H1 (cell line): ENCODE measurements at regions not wholly inside any gene's neighbourhood (a gene's known extent, or its start where the extent isn't known, plus 50 kb on each side); places are given as distances from the start of the nearest gene placed in this dataset.

Source experiments
- CTCF ChIA-PET: fragments of 300-600 bp; sonication (Branson Sonifier 250); formaldehyde crosslinking; loops from one replicate; lab custom pipeline; 2021; ENCODE audit not compliant: partially characterized antibody; lab: Charles Lee
- POLR2A ChIA-PET: fragments of 300-600 bp; sonication (Branson Sonifier 250); formaldehyde crosslinking; loops from one replicate; lab custom pipeline; 2021; ENCODE audit warnings: inconsistent platforms; ENCODE audit not compliant: partially characterized antibody; lab: Charles Lee
- DNase-seq, 2 experiments: peaks; one replicate each; pipeline versions ENCODE4 v3.0.0 to v3.0.0-alpha.2; 2010 to 2022; ENCODE audit warnings: low spot score in 2 of 2, low read depth in 1 of 2, mixed read lengths in 1 of 2
- FAIRE-seq: peaks from 2 replicates; lab custom pipeline; 2011; peaks lifted over from hg19 to GRCh38; lab: Jason Lieb, UNC
- H2AFZ ChIP-seq: 2 replicates; pipeline ENCODE4 v1.8.1; 2012; ENCODE audit warnings: low read length, inconsistent platforms
- H2AK5ac ChIP-seq: 2 replicates; pipeline ENCODE4 v1.6.1; 2013; ENCODE audit warnings: low read depth, low read length
- H2BK120ac ChIP-seq: replicated peaks from 2 replicates; pipeline ENCODE3; 2013; ENCODE audit warnings: low read depth, low read length, inconsistent platforms
- H2BK12ac ChIP-seq: 2 replicates; pipeline ENCODE4 v1.6.1; 2013; ENCODE audit warnings: low read depth, low read length
- H2BK15ac ChIP-seq: 2 replicates; pipeline ENCODE4 v1.6.1; 2013; ENCODE audit warnings: low read length
- H2BK20ac ChIP-seq: 2 replicates; pipeline ENCODE4 v1.6.1; 2013; ENCODE audit warnings: low read length
- H2BK5ac ChIP-seq: 2 replicates; pipeline ENCODE4 v1.6.1; 2013; ENCODE audit warnings: low read depth, low read length
- H3K14ac ChIP-seq: 2 replicates; pipeline ENCODE4 v1.6.1; 2013; ENCODE audit warnings: inconsistent platforms; ENCODE audit not compliant: insufficient read length
- H3K18ac ChIP-seq: 2 replicates; pipeline ENCODE4 v1.6.1; 2013; ENCODE audit warnings: low read length; ENCODE audit errors: extremely low read depth
- H3K23ac ChIP-seq: 2 replicates; pipeline ENCODE4 v1.6.1; 2013; ENCODE audit warnings: inconsistent platforms; ENCODE audit not compliant: insufficient read length
- H3K23me2 ChIP-seq: 2 replicates; pipeline ENCODE4 v1.6.1; 2013; ENCODE audit warnings: low read depth, low read length
- H3K27ac ChIP-seq: 2 replicates; pipeline ENCODE4 v1.6.1; 2011; ENCODE audit warnings: low read depth, low read length, inconsistent platforms
- H3K27me3 ChIP-seq, 4 experiments: replicated peaks in 1 of 4; 1 replicate in 1 of 4; 2 replicates in 3 of 4; pipeline versions ENCODE4 v1.6.1 to v1.8.1; 2011 to 2013; ENCODE audit warnings: low read length in 3 of 4, mild to moderate bottlenecking in 3 of 4, inconsistent platforms in 2 of 4, mixed read lengths in 2 of 4, moderate library complexity in 1 of 4; ENCODE audit not compliant: control insufficient read depth in 3 of 4, insufficient read depth in 3 of 4; ENCODE audit errors: extremely low read depth in 1 of 4
- H3K36me3 ChIP-seq, 4 experiments: 2 replicates each; pipeline versions ENCODE4 v1.6.1 to v1.8.1; 2011 to 2013; ENCODE audit warnings: mild to moderate bottlenecking in 4 of 4, low read length in 3 of 4, moderate library complexity in 2 of 4, control low read depth in 1 of 4, inconsistent platforms in 1 of 4; ENCODE audit not compliant: insufficient read depth in 4 of 4, control insufficient read depth in 2 of 4
- H3K4ac ChIP-seq: replicated peaks from 2 replicates; pipeline ENCODE3; 2013; ENCODE audit warnings: low read length, low read depth, mixed read lengths, inconsistent platforms; ENCODE audit not compliant: insufficient read length
- H3K4me1 ChIP-seq, 4 experiments: replicated peaks in 1 of 4; 1 replicate in 1 of 4; 2 replicates in 3 of 4; pipeline versions ENCODE4 v1.6.1 to v1.8.1; 2011 to 2013; ENCODE audit warnings: low read length in 3 of 4, inconsistent platforms in 2 of 4, mixed read lengths in 1 of 4; ENCODE audit not compliant: insufficient read depth in 4 of 4, control insufficient read depth in 3 of 4
- H3K4me2 ChIP-seq, 2 experiments: 2 replicates each; pipeline versions ENCODE4 v1.6.1 to v1.8.1; 2011 to 2013; ENCODE audit warnings: low read depth in 2 of 2, low read length in 2 of 2, control low read depth in 1 of 2, inconsistent platforms in 1 of 2, mild to moderate bottlenecking in 1 of 2; ENCODE audit not compliant: insufficient read depth in 1 of 2
- H3K4me3 ChIP-seq, 4 experiments: fragments of 200-600, 300-600 bp in 1 of 4; sonication (generic), shearing (Covaris generic), sonication (Bioruptor Twin) in 1 of 4; 2 replicates each; pipeline versions ENCODE4 v1.5.1 to v1.8.1; 2011 to 2016; ENCODE audit warnings: low read length in 4 of 4, low read depth in 3 of 4, control low read depth in 2 of 4, inconsistent platforms in 2 of 4, mild to moderate bottlenecking in 2 of 4, mixed read lengths in 1 of 4, moderate library complexity in 1 of 4; ENCODE audit not compliant: insufficient read depth in 2 of 4; ENCODE audit errors: extremely low read depth in 1 of 4
- H3K56ac ChIP-seq: replicated peaks from 2 replicates; pipeline ENCODE3; 2013; ENCODE audit warnings: low read depth, mild to moderate bottlenecking, mixed read lengths, low read length, inconsistent platforms; ENCODE audit not compliant: insufficient read length
- H3K79me1 ChIP-seq: 2 replicates; pipeline ENCODE4 v1.6.1; 2013; ENCODE audit warnings: low read depth, low read length, control low read depth
- H3K79me2 ChIP-seq, 2 experiments: 2 replicates each; pipeline versions ENCODE4 v1.6.1 to v1.8.1; 2012 to 2013; ENCODE audit warnings: low read length in 2 of 2, mild to moderate bottlenecking in 2 of 2, inconsistent platforms in 1 of 2; ENCODE audit not compliant: insufficient read depth in 2 of 2, control insufficient read depth in 1 of 2
- H3K9ac ChIP-seq, 4 experiments: replicated peaks in 1 of 4; 1 replicate in 1 of 4; 2 replicates in 3 of 4; pipeline versions ENCODE4 v1.6.1 to v1.8.1; 2011 to 2013; ENCODE audit warnings: low read depth in 3 of 4, low read length in 3 of 4, control low read depth in 2 of 4, mild to moderate bottlenecking in 2 of 4, moderate library complexity in 2 of 4, inconsistent platforms in 1 of 4; ENCODE audit errors: extremely low read depth in 1 of 4
- H3K9me3 ChIP-seq, 2 experiments: 2 replicates each; pipeline versions ENCODE4 v1.6.1 to v1.8.1; 2012 to 2013; ENCODE audit warnings: mild to moderate bottlenecking in 2 of 2, moderate library complexity in 2 of 2, control low read depth in 1 of 2, inconsistent platforms in 1 of 2, low read depth in 1 of 2, low read length in 1 of 2, mixed read lengths in 1 of 2; ENCODE audit not compliant: insufficient read depth in 2 of 2
- H4K20me1 ChIP-seq, 2 experiments: replicated peaks in 1 of 2; 2 replicates each; pipeline versions ENCODE3 to v1.8.1; 2011 to 2013; ENCODE audit warnings: inconsistent platforms in 2 of 2, low read length in 2 of 2, mild to moderate bottlenecking in 1 of 2; ENCODE audit not compliant: insufficient read depth in 2 of 2, control insufficient read depth in 1 of 2
- H4K5ac ChIP-seq: 2 replicates; pipeline ENCODE4 v1.6.1; 2013; ENCODE audit warnings: low read length, low read depth, mixed read lengths, inconsistent platforms; ENCODE audit not compliant: insufficient read length
- H4K8ac ChIP-seq: 2 replicates; pipeline ENCODE4 v1.8.0; 2013; ENCODE audit warnings: mild to moderate bottlenecking, moderate library complexity, low read length, inconsistent platforms; ENCODE audit not compliant: insufficient read depth; ENCODE audit errors: extremely low read depth
- H4K91ac ChIP-seq: replicated peaks from 2 replicates; pipeline ENCODE3; 2013; ENCODE audit warnings: low read length, mixed read lengths, inconsistent platforms; ENCODE audit not compliant: insufficient read length
- CBX8 ChIP-seq: fragments of 300-800, 300-1000 bp; sonication (generic); IDR thresholded peaks from 2 replicates; pipeline ENCODE4 v1.7.1; 2016; ENCODE audit warnings: low read depth, low read length, borderline replicate concordance
- CTCF ChIP-seq, 3 experiments: IDR thresholded peaks; 1 replicate in 2 of 3; 2 replicates in 1 of 3; pipeline versions ENCODE4 v1.5.1 to v1.6.1; 2011; ENCODE audit warnings: low read length in 3 of 3, mild to moderate bottlenecking in 3 of 3, inconsistent platforms in 2 of 3, low read depth in 1 of 3, moderate library complexity in 1 of 3; ENCODE audit not compliant: insufficient read depth in 1 of 3; ENCODE audit errors: control extremely low read depth in 1 of 3
- GABPA ChIP-seq: IDR thresholded peaks from 2 replicates; pipeline ENCODE4 v1.6.1; 2011; ENCODE audit warnings: mild to moderate bottlenecking, low read length, moderate library complexity, borderline replicate concordance; ENCODE audit not compliant: insufficient read depth
- MAX ChIP-seq: IDR thresholded peaks from 2 replicates; pipeline ENCODE4 v1.6.1; 2012; ENCODE audit warnings: inconsistent platforms
- PHF8 ChIP-seq: fragments of 200-600 bp; sonication (generic); conservative IDR thresholded peaks from 2 replicates; pipeline ENCODE4 v1.7.1; 2012; ENCODE audit warnings: low read depth, mild to moderate bottlenecking, inconsistent platforms, low read length, moderate library complexity
- POLR2A ChIP-seq, 2 experiments: IDR thresholded peaks; 1 replicate in 1 of 2; 2 replicates in 1 of 2; pipeline ENCODE4 v1.6.1; 2011; ENCODE audit warnings: low read depth in 2 of 2, low read length in 2 of 2, mild to moderate bottlenecking in 2 of 2; ENCODE audit errors: control extremely low read depth in 1 of 2
- RBBP5 ChIP-seq: IDR thresholded peaks from 2 replicates; pipeline ENCODE4 v1.7.1; 2012; ENCODE audit warnings: low read depth, mild to moderate bottlenecking, inconsistent platforms, low read length, moderate library complexity, borderline replicate concordance
- SAP30 ChIP-seq: fragments of 300-600 bp; sonication (generic); IDR thresholded peaks from 2 replicates; pipeline ENCODE4 v1.7.1; 2012; ENCODE audit warnings: low read length, moderate library complexity, mild to moderate bottlenecking, inconsistent platforms; ENCODE audit not compliant: insufficient read depth, insufficient replicate concordance
- SIRT6 ChIP-seq: IDR thresholded peaks from one replicate; pipeline ENCODE4 v1.7.1; 2012; ENCODE audit warnings: low read length, inconsistent platforms
- SUZ12 ChIP-seq: fragments of 200-600 bp; sonication (generic); IDR thresholded peaks from 2 replicates; pipeline ENCODE4 v1.6.1; 2012; ENCODE audit warnings: mild to moderate bottlenecking, inconsistent platforms, low read length, moderate library complexity, mixed read lengths
- USF2 ChIP-seq: IDR thresholded peaks from 2 replicates; pipeline ENCODE4 v1.6.1; 2011; ENCODE audit warnings: low read length, improper control_type of control experiment
- WGBS, 2 experiments: shearing (Covaris generic) in 1 of 2; methylation state at CpG; one replicate each; pipeline versions ENCODE4 v1.1.6 to v1.1.7; 2013 to 2015; ENCODE audit warnings: low lambda C conversion rate in 2 of 2, mixed read lengths in 2 of 2, inconsistent platforms in 1 of 2, low coverage in 1 of 2, missing lambda C conversion rate in 1 of 2; ENCODE audit not compliant: insufficient replicate concordance in 2 of 2, insufficient coverage in 1 of 2, insufficient read length in 1 of 2; ENCODE audit errors: extremely low coverage in 1 of 2, missing lambda C conversion rate in 1 of 2; 5-methylcytosine and 5-hydroxymethylcytosine counted together

- no peak overlapping the region for H2BK5ac ChIP-seq
- no peak overlapping the region for H2AK5ac ChIP-seq
- H3K23me2 ChIP-seq = no peaks in the 10 kb centered on the region
- CTCF ChIA-PET = interaction anchor here (1.4 kb wide), 1 partner anchor 142 kb away, joined by 4 read pairs; no protein-coding TSS in a partner anchor
- POLR2A ChIA-PET = no interaction called here
- no peaks in the 10 kb centered on the region for H3K4me1 ChIP-seq
- no peak overlapping the region for H4K91ac ChIP-seq
- H3K18ac ChIP-seq = no peak overlapping the region
- no peak overlapping the region for H3K27ac ChIP-seq
- H2AFZ ChIP-seq = no peak overlapping the region
- H3K79me2 ChIP-seq = no peaks in the 10 kb centered on the region
- no peak overlapping the region for H3K4me2 ChIP-seq
- no peak overlapping the region for H2BK20ac ChIP-seq
- H3K14ac ChIP-seq = no peak overlapping the region
- H2BK120ac ChIP-seq = no peak overlapping the region
- no peak overlapping the region for H3K4me3 ChIP-seq
- H3K79me1 ChIP-seq = no peaks in the 10 kb centered on the region
- no peaks in the 10 kb centered on the region for H3K36me3 ChIP-seq
- 79% methylated on average over 6 of the region's 6 CpGs; no CpG with 5 or more reads in 1 of the 2 experiments for WGBS, 2 experiments
- H3K9me3 ChIP-seq = no peaks in the 10 kb centered on the region
- no peaks in the 10 kb centered on the region for H3K27me3 ChIP-seq
- no peak overlapping the region for H4K8ac ChIP-seq
- FAIRE-seq = no peak
- H2BK15ac ChIP-seq = no peak overlapping the region
- H3K23ac ChIP-seq = no peak overlapping the region
- H4K5ac ChIP-seq = no peak overlapping the region
- DNase-seq = no peak
- H3K9ac ChIP-seq = no peak overlapping the region
- H3K56ac ChIP-seq = no peak overlapping the region
- H3K4ac ChIP-seq = no peak overlapping the region
- peaks cover 0 to 1% of the 10 kb centered on the region in 2 experiments for H4K20me1 ChIP-seq
- no peak overlapping the region for H2BK12ac ChIP-seq
- no peak for TF ChIP-seq POLR2A (IDR thresholded peaks at IDR 0.05; ENCODE audit: control extremely low read depth in 1 of 2, low read depth in 2 of 2, low read length in 2 of 2)
- TF ChIP-seq SAP30 = no peak
- no peak for TF ChIP-seq PHF8
- no peak for TF ChIP-seq SIRT6
- no peak for TF ChIP-seq USF2
- TF ChIP-seq GABPA = no peak
- TF ChIP-seq CTCF (IDR thresholded peaks at IDR 0.05; ENCODE audit: control extremely low read depth in 1 of 3, insufficient read depth in 1 of 3, low read depth in 1 of 3, low read length in 3 of 3) = no peak
- no peak for TF ChIP-seq CBX8
- TF ChIP-seq MAX = no peak
- no peak for TF ChIP-seq RBBP5
- no peak for TF ChIP-seq SUZ12
Observed at GRCh38 chr3:11903447-11903846, 56.8 kb upstream of the TAMM41 start.
